ENCODE measurements at regions not wholly inside any gene's neighbourhood (a gene's known extent, or its start where the extent isn't known, plus 50 kb on each side); places are given as distances from the start of the nearest gene placed in this dataset.

DNA sequence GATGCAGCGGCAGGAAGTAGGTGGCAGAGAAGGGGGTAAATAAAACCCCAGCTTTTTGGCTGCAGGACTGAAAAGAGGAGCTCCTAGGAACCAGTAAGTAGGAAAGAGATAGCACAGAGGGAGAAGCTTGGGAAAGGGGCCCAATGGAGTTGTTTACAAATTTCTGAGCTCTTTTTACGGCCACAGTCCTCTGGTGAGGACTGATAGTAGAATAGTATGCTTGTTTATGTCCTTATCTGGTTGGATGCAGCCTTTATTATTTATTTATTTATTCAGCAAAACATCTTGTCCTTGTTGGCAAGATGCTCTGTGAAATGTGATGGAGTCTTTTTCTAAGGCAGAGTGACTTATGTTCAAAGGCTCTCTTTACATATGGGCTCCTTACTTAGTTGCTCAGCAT, 119.7 kb upstream of the AHI1 start:
- TF ChIP-seq, protein P1, sequence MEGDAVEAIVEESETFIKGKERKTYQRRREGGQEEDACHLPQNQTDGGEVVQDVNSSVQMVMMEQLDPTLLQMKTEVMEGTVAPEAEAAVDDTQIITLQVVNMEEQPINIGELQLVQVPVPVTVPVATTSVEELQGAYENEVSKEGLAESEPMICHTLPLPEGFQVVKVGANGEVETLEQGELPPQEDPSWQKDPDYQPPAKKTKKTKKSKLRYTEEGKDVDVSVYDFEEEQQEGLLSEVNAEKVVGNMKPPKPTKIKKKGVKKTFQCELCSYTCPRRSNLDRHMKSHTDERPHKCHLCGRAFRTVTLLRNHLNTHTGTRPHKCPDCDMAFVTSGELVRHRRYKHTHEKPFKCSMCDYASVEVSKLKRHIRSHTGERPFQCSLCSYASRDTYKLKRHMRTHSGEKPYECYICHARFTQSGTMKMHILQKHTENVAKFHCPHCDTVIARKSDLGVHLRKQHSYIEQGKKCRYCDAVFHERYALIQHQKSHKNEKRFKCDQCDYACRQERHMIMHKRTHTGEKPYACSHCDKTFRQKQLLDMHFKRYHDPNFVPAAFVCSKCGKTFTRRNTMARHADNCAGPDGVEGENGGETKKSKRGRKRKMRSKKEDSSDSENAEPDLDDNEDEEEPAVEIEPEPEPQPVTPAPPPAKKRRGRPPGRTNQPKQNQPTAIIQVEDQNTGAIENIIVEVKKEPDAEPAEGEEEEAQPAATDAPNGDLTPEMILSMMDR (IDR thresholded peaks at IDR 0.05): no peak
- no peak for TF ChIP-seq POLR2A (IDR thresholded peaks at IDR 0.05)

Data from body of pancreas (tissue), 4 donors.